MV-4-11 (cell line): ENCODE measurements at regions not wholly inside any gene's neighbourhood (a gene's known extent, or its start where the extent isn't known, plus 50 kb on each side); places are given as distances from the start of the nearest gene placed in this dataset.
A peak's percentile ranks its signal among the peaks of the same experiment; 100 is the strongest.

Source experiments
- DNase-seq: peaks from one replicate; lab custom pipeline; 2025; lab: John Stamatoyannopoulos, UW

DNA sequence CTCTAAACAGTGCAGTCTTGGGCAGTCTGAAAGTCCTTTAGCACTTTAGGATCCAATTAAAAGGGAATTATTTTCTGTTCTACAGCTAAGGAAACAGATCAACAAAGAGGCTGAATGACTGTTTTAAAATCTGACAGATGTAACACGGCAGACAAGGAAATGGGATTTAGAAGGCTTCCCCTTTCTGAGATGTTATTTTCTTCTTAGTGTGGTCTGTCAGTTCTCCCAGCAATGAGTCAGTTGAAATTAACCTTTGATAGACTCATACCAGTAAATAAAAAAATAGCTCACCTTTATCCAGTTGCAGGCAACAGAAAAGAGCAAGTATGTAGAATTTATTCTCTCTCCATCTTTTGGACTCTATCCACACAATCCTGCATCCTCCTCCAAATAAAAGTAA lies 98.1 kb downstream of the NEDD1 start:
- DNase-seq: peak; percentile 24

DNA sequence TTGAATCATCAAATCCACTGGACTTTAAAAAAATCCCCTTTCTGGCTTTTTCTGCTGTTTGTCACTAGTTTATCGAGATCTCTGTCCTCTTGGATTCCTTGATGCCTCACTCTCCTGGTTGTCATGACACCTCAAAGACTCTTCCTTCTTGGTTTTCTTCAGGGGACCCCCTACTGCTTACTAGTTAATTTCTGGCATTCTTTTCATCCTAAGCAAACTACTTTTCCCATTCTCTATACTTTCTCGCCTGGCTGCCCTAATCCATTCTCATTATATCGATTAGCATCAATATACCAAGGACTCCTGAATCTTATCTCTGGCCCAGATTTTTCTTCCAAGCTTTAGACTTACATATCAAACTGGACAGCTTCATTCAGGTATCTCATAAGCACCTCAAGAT lies 98.6 kb downstream of the NEDD1 start:
- DNase-seq: no peak

DNA sequence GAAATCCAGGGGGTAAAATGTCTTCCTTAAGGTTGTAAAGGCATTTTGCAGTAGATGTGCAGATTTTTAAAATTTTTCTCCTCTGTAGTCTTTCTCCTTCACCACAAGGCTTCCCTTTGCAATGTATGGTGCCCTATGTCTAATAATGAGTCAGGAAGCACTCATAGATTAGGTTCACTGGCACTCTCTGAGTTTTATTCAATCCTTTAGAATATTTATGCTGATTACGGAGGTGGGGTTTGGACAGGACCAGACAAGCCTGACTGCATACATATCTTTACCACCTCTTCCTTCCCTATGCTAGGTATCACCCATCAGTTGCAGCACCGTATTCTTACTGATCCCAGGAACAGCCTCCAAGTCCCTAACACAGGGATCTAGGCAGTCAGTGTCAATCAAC lies 99.5 kb downstream of the NEDD1 start:
- no peak for DNase-seq

DNA sequence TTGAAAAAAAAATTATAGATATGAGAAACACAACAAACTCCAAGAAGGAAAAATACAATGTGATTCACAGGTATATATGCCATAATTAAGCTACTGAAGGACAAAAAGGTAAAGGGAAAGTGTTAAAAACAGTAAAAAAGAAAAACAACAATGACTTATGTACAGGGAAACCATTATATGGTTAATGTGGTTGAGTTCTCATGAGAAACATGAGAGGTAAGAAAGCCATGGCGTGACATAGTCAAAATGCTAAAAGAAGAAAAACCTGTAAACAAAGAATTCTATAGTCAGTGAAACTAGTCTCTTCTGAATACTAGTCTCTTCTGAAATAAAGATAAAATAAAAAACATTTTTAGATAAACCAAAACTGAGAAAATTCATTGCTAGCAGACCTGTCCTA lies 109.1 kb downstream of the NEDD1 start:
- DNase-seq: no peak

DNA sequence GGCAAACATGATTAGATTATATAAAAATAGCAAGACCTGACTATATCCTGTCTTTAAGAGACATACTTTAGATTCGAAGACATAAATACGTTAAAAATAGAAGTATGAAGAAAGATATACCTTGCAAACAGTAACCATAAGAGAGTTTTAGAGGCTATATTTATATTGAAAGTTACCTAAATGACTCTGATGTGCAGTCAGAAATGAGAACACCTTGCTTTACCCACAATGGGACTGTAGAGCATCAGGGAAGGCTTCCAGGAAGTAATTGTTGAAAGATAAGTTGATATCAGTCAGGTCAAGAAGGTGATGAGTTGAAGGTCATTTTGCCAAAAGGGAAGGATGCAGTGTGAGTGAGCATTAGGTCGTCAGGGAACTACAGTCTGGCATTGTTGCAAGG lies 110.2 kb downstream of the NEDD1 start:
- no peak for DNase-seq

DNA sequence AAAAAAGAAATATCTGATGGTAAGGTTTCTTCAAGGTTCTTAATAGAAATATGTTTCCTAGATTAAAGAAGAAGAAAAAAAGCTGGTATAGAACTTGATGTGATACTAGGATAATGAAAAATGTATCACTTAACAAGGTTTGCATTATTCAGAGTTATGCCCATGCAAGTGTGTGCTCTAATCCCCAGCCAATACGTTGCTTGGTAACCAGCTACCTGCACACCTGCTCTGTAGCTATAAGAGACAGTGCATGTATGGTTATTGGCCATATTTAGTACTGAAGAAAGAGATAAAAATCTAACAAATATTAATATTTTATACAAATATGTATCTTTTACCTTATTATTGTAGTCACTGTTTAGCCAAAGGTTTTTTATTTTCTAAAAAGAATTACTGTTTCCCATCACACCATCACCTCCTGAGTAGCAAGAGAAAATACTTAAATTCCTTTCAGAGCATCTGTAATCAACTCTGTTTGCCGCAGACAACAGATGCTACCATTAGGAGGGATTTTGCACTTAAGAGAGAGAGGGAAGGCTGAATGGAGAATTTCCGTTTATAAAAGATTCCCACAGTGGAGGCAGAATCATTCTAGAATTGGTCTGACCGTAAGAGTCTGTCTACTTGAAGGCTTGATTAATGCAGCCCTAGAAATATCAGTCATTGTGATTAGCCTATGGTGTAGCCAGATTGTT lies 115.6 kb downstream of the NEDD1 start:
- DNase-seq: no peak

DNA sequence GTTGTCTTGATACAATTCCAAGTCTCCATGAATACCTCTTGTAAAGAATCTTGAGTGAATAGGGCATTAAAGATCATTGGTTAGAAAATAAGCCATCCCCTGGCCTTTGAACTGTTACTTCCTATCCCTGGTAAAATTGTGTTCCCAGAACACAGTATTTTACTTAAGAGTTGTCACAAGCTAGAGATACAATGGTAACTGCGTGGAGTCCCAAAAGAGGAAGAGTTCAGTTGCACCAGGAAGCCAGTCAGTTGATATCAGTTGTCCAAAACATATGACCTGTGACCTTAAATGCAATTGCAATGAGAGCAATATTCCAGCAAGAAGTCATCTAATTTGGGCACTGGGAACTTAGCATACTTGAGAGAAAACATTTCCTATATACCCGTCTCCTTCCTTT lies 117.3 kb downstream of the NEDD1 start:
- DNase-seq: peak; percentile 47

DNA sequence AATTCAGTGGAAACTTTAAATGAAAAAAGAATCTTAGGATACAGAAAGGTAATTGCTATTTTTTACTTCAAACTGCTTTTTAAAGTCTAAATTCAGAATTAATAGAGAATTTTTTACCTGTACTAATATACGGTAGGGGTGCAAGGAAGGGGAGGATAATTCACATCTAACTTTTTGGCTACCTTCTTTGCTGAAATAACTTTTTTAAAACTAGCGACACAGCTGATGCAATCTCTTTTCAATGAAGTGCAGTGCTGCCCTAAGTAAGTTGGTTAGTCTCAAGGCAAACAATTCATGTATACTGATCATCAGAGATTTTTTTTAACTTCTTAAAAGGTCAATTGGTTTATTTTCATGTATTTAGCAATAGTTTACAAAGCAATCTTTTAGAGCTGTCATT lies 119.8 kb downstream of the NEDD1 start:
- DNase-seq: no peak

DNA sequence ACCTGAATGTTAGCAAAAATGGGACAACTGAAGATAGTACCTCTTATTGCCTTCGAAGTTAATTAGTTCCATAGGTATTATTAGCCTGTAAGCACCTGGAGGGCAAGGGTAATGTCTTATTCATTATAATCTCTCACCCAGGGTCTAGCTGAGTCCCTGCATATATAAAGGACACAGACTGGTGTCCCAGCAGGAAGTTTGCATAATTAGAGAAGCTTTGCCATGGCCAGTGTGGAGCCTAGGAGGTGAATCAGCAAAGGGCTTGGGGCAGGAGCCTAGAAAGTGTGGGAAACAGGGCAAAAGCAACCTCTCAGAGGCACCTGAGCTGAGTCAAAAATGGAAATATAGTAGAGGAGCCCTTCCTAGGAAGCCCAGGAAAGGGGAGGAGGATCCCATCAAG lies 120.4 kb downstream of the NEDD1 start:
- DNase-seq: no peak

DNA sequence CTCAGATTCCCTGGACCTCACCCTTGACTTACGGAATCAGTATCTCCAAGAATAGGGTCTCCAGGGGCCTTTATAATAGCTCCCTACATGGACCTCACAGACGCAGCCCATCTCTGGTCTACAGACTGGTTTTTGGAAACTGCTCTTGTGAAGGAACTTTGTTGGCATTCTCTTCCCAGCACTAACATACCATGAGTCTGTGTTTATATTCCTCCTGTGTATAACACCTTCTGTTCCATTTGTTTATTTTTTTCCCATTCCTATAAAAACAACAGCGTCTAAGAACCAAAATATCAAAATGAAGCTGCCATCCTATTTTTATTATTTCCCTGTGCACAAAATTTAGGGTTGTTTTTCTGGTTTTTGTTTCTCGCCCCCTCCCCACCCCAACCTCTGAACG lies 131.1 kb downstream of the NEDD1 start:
- no peak for DNase-seq

DNA sequence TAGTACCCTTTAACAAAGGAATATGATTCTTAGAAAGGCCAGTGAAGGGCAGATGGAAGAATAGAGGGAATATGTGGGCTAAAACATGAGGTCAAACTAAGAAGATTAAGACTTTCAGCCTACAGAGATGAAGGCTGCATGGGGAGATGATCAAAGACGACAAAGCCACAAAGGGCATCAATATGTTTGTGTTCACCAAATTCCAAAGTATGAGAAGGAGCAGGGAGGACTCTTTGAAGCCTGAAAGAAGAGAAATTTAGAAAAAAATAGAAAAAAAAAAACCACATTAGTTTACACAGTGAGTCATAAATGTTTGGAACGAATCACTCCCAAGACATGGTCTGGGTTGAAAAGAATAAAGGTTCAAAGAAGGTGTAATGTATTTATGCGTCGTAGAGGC lies 131.8 kb downstream of the NEDD1 start:
- DNase-seq: no peak

DNA sequence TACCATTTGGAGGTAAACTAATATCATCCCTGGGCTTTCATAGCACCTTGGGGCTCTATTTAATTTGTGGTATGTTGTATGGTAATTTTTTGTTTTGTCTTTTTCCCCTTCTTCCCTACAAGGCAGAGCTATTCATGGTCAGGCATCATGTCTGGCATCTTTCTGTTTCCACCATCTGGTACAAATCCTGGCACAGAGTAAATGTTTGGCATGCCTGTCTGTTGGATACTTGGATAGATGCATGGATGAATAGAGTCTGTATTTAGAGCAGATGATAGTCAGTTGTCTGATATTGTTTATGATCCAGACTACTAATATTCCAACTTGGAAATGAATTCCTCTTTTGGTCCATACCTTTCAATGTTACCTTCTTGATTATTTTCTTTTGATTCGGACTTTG lies 139.8 kb downstream of the NEDD1 start:
- DNase-seq: no peak

DNA sequence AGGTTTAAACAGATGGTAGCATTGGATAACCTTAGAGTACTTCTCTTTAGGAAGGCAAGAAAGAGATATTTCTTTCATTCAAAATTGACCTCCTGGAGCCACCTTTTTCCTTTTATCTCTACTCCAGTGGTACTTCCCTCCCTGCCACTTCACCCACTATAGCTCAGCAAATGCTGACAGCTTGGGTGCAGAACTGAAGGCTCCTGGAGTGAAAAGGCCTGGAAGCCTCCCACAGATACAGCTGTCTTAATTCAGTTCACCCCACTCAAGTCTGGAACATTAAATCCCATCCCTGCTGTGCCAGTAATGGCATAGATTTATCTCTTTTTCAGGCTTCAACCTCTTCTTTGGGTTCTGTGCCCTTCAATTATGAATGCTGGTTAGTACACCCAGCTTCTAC lies 140.3 kb downstream of the NEDD1 start:
- DNase-seq: no peak

DNA sequence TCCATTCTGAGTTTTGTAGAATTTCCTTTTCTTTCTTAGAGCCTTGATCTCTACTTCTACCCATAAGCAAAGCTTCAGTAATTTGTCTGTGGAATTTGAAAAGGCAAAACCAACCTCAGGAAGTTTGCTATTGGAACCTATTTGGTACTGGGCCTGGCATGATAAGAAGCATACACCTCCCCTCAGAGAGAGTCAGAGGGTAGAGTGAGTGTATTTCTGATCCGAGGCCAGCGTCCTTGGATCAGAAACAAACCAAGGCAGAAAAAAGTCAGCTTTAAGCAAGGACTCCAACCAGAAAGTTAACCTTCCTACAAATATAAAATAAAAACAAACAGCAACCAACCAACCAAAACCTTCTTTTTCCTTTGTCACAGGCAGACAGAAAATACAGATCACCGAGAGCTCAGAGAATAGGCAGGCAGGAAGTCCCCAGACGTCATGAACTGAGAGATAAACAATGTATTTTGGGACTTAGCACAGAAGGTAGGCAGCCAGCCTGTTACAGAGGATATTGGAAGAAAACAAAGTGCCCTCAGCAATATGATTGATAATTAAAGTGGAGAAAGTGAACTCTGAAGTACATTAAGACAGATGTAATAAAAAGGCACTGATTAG lies 141.5 kb downstream of the NEDD1 start:
- DNase-seq: no peak

DNA sequence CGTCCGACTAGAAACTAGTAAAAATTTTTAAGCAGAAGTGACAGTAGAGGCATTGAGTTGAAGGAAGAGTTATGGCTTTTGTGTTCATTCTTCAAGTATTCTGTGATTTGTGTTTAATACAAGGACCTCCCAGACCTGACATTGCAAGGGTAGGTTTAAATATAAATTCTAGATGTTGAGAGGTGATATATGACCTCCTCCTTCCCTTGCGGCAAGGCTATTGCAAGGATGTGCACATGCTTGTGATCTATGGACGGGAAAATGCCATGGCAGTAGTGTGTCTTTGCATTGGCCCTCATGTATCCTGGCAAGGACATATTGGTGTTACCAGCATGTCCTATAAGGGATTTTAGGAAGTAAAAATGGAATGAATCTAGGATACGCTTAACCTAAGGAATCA lies 143.5 kb downstream of the NEDD1 start:
- DNase-seq: no peak

DNA sequence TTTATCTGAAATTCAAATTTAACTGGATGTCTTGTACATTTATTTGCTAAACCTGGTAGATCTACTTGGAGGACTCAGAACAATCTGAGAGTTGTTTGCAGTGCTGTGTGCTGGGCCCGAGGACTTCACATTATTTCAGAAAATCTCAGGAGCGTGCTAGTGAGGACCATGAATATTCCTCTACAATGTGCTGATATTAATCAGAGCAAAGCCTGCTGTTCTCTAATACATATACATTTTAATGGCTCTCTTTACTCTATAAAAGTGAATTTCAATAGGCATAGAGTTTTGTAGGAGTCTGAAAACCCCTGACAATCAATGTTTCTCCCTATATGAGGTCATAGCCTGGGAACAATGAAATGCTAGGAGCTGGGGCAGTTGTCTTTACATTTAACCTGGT lies 144.3 kb downstream of the NEDD1 start:
- no peak for DNase-seq

DNA sequence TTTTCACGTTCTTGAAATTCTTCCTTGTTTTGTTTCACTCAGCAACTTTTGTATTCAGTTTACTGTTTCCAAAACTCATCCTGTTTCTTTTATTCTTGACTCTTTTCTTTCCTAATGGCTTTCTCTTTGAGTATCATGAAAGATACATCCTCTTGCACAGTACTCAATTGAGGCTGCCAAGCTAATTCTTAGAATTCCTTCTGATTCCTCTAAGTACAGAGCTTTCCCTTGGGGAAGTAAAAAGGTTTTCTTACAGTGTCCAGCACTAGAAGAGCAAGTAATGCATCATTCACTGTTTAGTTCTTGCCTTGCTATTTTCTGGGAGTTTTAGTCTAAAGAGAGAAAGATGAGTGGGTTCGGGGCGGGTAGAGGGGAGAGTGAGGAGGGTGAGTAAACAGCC lies 154.1 kb downstream of the NEDD1 start:
- no peak for DNase-seq

DNA sequence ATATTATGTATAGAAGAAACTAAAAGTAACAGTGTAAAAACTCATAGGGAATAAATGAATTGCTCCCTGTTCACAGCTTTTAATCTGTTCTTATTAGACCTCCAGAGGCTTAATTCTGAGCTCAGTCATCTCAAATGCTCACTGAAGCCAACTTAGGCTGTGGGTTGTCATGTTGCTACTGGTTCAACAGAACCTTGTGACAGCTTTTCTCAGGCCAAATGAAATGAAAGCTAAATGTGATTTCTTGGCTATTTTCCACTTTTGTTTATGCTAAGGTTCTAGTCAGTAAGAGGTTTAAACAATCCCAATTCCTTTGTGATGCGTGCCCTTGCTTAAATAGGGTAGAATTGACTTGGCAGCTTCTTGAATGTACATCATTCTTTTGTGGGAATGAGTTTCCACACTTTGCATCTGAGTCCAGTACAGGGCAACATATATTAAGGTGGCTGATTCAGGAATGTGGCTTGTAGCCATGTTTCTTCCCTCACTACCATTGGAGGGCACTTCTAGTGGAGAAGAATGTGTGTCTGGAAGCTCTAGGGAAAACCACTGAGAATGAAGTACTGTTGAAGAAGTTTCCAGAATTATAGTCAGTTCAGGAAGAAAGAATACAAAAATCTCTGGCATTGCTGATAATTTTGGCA lies 156.4 kb downstream of the NEDD1 start:
- DNase-seq: no peak

DNA sequence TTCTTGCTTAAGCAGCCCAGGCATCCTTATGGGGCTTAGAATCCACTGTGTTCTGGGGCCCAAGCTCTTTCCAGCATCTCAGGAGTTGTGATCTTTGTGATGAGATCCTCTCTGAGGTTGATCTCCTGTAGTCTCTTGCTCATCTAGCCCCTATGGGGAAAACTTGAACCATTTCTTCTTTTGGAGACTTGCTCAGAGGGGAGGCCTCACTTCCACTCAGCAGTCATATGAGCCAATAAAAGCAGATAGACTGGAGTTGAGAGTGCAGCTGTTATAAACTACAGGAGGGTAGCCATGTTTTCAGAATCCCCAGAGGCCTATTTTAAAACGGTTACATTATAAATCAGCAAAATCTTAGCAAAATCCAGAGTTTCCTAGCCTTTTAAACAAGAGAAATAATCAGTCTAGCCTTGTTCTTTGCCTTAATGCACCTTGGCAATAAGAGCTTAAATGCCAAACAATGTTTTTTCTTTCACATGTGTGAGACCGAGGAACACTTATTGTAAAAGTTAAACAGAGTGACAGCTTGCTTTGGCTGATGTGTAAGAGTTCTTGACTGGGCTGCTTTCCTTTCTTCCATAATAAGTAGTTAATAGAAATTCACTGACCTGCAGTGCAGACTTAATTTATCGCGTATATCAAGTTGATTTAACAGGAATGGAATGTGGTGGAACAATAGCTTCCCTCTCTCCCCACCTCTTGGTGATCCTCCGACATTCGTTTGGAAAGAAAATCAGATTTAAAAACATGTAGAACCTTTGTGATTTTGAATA lies 168.3 kb downstream of the NEDD1 start:
- DNase-seq: no peak

DNA sequence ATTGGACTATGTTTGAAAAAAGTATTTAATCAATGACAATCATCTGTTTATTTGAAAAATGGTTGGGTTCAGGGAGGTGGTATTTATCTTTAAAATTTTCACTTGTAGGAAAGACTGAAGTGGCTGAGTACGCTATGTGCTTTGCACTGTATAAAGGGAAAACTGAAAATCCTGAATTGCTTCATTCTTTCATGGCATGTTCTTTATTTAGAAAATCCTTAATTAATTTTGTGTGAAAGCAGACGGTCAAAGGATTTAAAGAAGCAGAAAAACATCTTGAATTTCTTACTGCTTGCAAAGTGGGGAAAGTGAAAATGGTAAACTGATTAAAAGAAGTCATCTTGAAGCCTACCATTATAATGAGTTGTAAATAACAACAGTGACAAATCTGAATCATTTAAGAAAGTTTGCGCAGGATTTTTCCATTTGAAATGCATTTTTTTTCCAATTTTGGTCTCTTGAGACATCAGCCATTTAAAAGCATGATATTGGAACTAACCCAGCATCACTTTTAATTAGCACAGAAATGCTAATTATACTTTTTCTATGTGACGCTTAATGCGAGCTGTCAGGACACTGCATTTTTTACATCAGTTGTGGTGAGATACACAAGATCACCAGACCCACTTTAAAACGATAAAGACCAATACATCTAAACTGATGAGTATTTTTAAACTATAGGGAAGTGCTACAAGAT lies 169.0 kb downstream of the NEDD1 start:
- DNase-seq: no peak

DNA sequence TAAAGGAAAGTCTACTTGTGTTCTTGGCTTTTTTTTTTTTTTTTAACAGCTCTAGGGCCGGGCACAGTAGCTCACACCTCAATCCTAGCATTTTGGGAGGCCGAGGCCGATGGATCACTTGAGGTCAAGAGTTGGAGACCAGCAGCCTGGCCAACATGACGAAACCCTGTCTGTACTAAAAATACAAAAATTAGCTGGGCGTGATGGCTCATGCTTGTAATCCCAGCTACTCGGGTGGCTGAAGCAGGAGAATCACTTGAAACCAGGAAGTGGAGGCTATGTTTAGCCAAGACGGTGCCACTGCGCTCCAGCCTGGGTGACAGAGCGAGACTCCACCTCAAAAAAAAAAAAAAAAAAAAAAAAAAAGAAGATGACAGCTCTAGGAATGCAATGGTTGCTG lies 169.9 kb downstream of the NEDD1 start:
- DNase-seq: peak; percentile 89

DNA sequence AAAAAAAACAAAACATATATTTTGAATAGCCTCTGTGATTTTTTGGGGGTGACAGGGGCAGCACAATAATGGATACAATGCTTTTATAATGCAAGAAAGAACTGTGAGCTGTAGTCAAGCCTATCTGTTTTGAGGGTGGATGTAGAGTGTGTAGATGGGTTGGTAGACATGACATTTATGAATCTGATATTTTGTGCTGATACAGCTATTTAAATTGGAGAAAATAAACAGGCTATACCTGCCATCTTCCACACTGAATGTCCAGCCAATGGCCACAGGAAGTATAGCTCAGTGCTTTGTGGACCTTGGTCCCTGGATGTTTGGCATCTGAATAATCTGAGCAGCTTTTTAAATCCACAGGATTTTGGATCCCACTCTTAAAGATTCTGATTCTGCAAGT lies 175.0 kb downstream of the NEDD1 start:
- DNase-seq: no peak
